Activated CD4-positive, alpha-beta T cell treated with anti-CD3 and anti-CD28 coated beads, Interleukin-2, amount 10 ng/mL, durations not matched to agents 7 days and 5 days (primary cell): ENCODE measurements at regions not wholly inside any gene's neighbourhood (a gene's known extent, or its start where the extent isn't known, plus 50 kb on each side); places are given as distances from the start of the nearest gene placed in this dataset.
"Not testable (repeated sequence)": the region's sequence is repeated elsewhere in the genome, so short reads cannot be mapped to it uniquely, and the experiment has no call there.

Experiments used
- CTCF ChIA-PET: fragments of 350-600 bp; sonication (Branson Sonifier 250); formaldehyde crosslinking; loops from one replicate; lab custom pipeline; 2021; ENCODE audit warnings: antibody characterized with exemption; lab: Charles Lee
- POLR2A ChIA-PET: fragments of 350-600 bp; sonication (Branson Sonifier 250); formaldehyde crosslinking; loops from one replicate; lab custom pipeline; 2021; ENCODE audit warnings: antibody characterized with exemption; lab: Charles Lee
- DNase-seq: peaks from one replicate; pipeline ENCODE4 v3.0.0-alpha.2; 2020
- H3K27ac Mint-ChIP-seq: one replicate; pipeline ENCODE4 v1.8.0; 2021; ENCODE audit warnings: mild to moderate bottlenecking, moderate library complexity, mixed read lengths
- H3K27me3 Mint-ChIP-seq: one replicate; pipeline ENCODE4 v1.8.0; 2021; ENCODE audit warnings: mixed read lengths
- H3K36me3 Mint-ChIP-seq: one replicate; pipeline ENCODE4 v1.8.0; 2021; ENCODE audit warnings: low read depth, mixed read lengths
- H3K4me1 Mint-ChIP-seq: one replicate; pipeline ENCODE4 v1.8.0; 2021; ENCODE audit warnings: mixed read lengths
- H3K4me3 Mint-ChIP-seq: one replicate; pipeline ENCODE4 v1.8.0; 2021; ENCODE audit warnings: mild to moderate bottlenecking, moderate library complexity, mixed read lengths
- H3K9me3 Mint-ChIP-seq: one replicate; pipeline ENCODE4 v1.8.0; 2021; ENCODE audit warnings: mixed read lengths

- ChIA-PET POLR2A (no interaction called here), CTCF (no interaction called here)
- Mint-ChIP-seq H3K36me3 (no peaks in the 10 kb centered on the region), H3K4me1 (no peaks in the 10 kb centered on the region), H3K9me3 (no peaks in the 10 kb centered on the region), H3K4me3 (no peak overlapping the region), H3K27me3 (no peaks in the 10 kb centered on the region), H3K27ac (no peak overlapping the region)
- no peak for DNase-seq
Observed at GRCh38 chr5:117594166-117594565, 1019.5 kb upstream of the SEMA6A start.

- H3K27me3 Mint-ChIP-seq, result no peaks in the 10 kb centered on the region
- no peaks in the 10 kb centered on the region for H3K4me1 Mint-ChIP-seq
- ChIA-PET POLR2A (no interaction called here), CTCF (no interaction called here)
- H3K4me3 Mint-ChIP-seq, result no peak overlapping the region
- no peaks in the 10 kb centered on the region for H3K36me3 Mint-ChIP-seq
- H3K27ac Mint-ChIP-seq, result no peak overlapping the region
- H3K9me3 Mint-ChIP-seq, result no peaks in the 10 kb centered on the region
- no peak for DNase-seq
Observed at GRCh38 chr5:117590944-117591343, 1016.3 kb upstream of the SEMA6A start.

GRCh38 chr5:117588611-117589010, 1014.0 kb upstream of the SEMA6A start:
- Mint-ChIP-seq H3K36me3 (no peaks in the 10 kb centered on the region), H3K4me3 (no peak overlapping the region), H3K4me1 (no peaks in the 10 kb centered on the region), H3K27me3 (no peaks in the 10 kb centered on the region), H3K9me3 (no peaks in the 10 kb centered on the region), H3K27ac (no peak overlapping the region)
- CTCF ChIA-PET, result no interaction called here
- POLR2A ChIA-PET, result no interaction called here
- DNase-seq, result no peak

GRCh38 chr5:117587111-117587510, 1012.5 kb upstream of the SEMA6A start:
- Mint-ChIP-seq H3K27me3 (no peaks in the 10 kb centered on the region), H3K4me3 (no peak overlapping the region), H3K4me1 (no peaks in the 10 kb centered on the region), H3K27ac (no peak overlapping the region), H3K36me3 (no peaks in the 10 kb centered on the region), H3K9me3 (no peaks in the 10 kb centered on the region)
- ChIA-PET CTCF (no interaction called here), POLR2A (no interaction called here)
- no peak for DNase-seq

GRCh38 chr5:117568622-117569021, 994.0 kb upstream of the SEMA6A start:
- Mint-ChIP-seq H3K9me3 (peaks cover 4% of the 10 kb centered on the region), H3K4me1 (no peaks in the 10 kb centered on the region), H3K4me3 (no peak overlapping the region), H3K27ac (no peak overlapping the region), H3K27me3 (no peaks in the 10 kb centered on the region), H3K36me3 (no peaks in the 10 kb centered on the region)
- POLR2A ChIA-PET, result no interaction called here
- CTCF ChIA-PET, result no interaction called here
- DNase-seq, result no peak

- Mint-ChIP-seq H3K36me3 (no peaks in the 10 kb centered on the region), H3K4me1 (no peaks in the 10 kb centered on the region), H3K9me3 (peaks cover 4% of the 10 kb centered on the region), H3K4me3 (no peak overlapping the region), H3K27ac (no peak overlapping the region), H3K27me3 (no peaks in the 10 kb centered on the region)
- ChIA-PET CTCF (no interaction called here), POLR2A (no interaction called here)
- DNase-seq, result no peak
Observed at GRCh38 chr5:117568126-117568525, 993.5 kb upstream of the SEMA6A start.

GRCh38 chr5:117562647-117563046, 988.0 kb upstream of the SEMA6A start:
- DNase-seq, result no peak
- POLR2A ChIA-PET, result no interaction called here
- no peaks in the 10 kb centered on the region for H3K9me3 Mint-ChIP-seq
- no peaks in the 10 kb centered on the region for H3K36me3 Mint-ChIP-seq
- H3K27ac Mint-ChIP-seq, result no peak overlapping the region
- no peaks in the 10 kb centered on the region for H3K4me1 Mint-ChIP-seq
- CTCF ChIA-PET, result no interaction called here
- no peaks in the 10 kb centered on the region for H3K27me3 Mint-ChIP-seq
- no peak overlapping the region for H3K4me3 Mint-ChIP-seq

GRCh38 chr5:117561531-117561930, 986.9 kb upstream of the SEMA6A start:
- ChIA-PET CTCF (no interaction called here), POLR2A (no interaction called here)
- H3K9me3 Mint-ChIP-seq, result no peaks in the 10 kb centered on the region
- H3K4me1 Mint-ChIP-seq, result no peaks in the 10 kb centered on the region
- H3K36me3 Mint-ChIP-seq, result no peaks in the 10 kb centered on the region
- H3K27ac Mint-ChIP-seq, result no peak overlapping the region
- no peak for DNase-seq
- no peaks in the 10 kb centered on the region for H3K27me3 Mint-ChIP-seq
- H3K4me3 Mint-ChIP-seq, result no peak overlapping the region

- H3K36me3 Mint-ChIP-seq, result no peaks in the 10 kb centered on the region
- no peak for DNase-seq
- ChIA-PET POLR2A (no interaction called here), CTCF (no interaction called here)
- no peaks in the 10 kb centered on the region for H3K27me3 Mint-ChIP-seq
- no peaks in the 10 kb centered on the region for H3K4me1 Mint-ChIP-seq
- H3K4me3 Mint-ChIP-seq, result no peak overlapping the region
- no peaks in the 10 kb centered on the region for H3K9me3 Mint-ChIP-seq
- H3K27ac Mint-ChIP-seq, result no peak overlapping the region
Observed at GRCh38 chr5:117559005-117559844, 984.6 kb upstream of the SEMA6A start.

GRCh38 chr5:117551236-117551635, 976.6 kb upstream of the SEMA6A start:
- Mint-ChIP-seq H3K4me1 (no peaks in the 10 kb centered on the region), H3K4me3 (no peak overlapping the region), H3K36me3 (no peaks in the 10 kb centered on the region), H3K27me3 (no peaks in the 10 kb centered on the region), H3K27ac (no peak overlapping the region), H3K9me3 (no peaks in the 10 kb centered on the region)
- POLR2A ChIA-PET, result no interaction called here
- DNase-seq, result no peak
- CTCF ChIA-PET, result no interaction called here

GRCh38 chr5:117547192-117547591, 972.6 kb upstream of the SEMA6A start:
- H3K27me3 Mint-ChIP-seq, result no peaks in the 10 kb centered on the region
- H3K9me3 Mint-ChIP-seq, result no peaks in the 10 kb centered on the region
- POLR2A ChIA-PET, result no interaction called here
- H3K4me3 Mint-ChIP-seq, result no peak overlapping the region
- H3K36me3 Mint-ChIP-seq, result no peaks in the 10 kb centered on the region
- H3K4me1 Mint-ChIP-seq, result no peaks in the 10 kb centered on the region
- H3K27ac Mint-ChIP-seq, result no peak overlapping the region
- CTCF ChIA-PET, result no interaction called here
- no peak for DNase-seq

GRCh38 chr5:117539692-117540091, 965.1 kb upstream of the SEMA6A start:
- Mint-ChIP-seq H3K36me3 (no peaks in the 10 kb centered on the region), H3K27ac (no peak overlapping the region), H3K9me3 (peaks cover 4% of the 10 kb centered on the region), H3K27me3 (no peaks in the 10 kb centered on the region), H3K4me3 (no peak overlapping the region), H3K4me1 (no peaks in the 10 kb centered on the region)
- no peak for DNase-seq
- POLR2A ChIA-PET, result no interaction called here
- CTCF ChIA-PET, result no interaction called here

GRCh38 chr5:117533792-117534191, 959.2 kb upstream of the SEMA6A start:
- Mint-ChIP-seq H3K36me3 (no peaks in the 10 kb centered on the region), H3K27ac (no peak overlapping the region), H3K9me3 (peaks cover 3% of the 10 kb centered on the region), H3K27me3 (no peaks in the 10 kb centered on the region), H3K4me1 (no peaks in the 10 kb centered on the region), H3K4me3 (no peak overlapping the region)
- POLR2A ChIA-PET, result no interaction called here
- CTCF ChIA-PET, result no interaction called here
- DNase-seq, result no peak

- H3K4me3 Mint-ChIP-seq, H3K36me3 Mint-ChIP-seq, H3K9me3 Mint-ChIP-seq, CTCF ChIA-PET, DNase-seq, H3K27me3 Mint-ChIP-seq, POLR2A ChIA-PET, H3K4me1 Mint-ChIP-seq, H3K27ac Mint-ChIP-seq: not testable (repeated sequence)
Observed at GRCh38 chr5:117533051-117533670, 958.5 kb upstream of the SEMA6A start.
